Motor neuron (in vitro differentiated cells): ENCODE measurements at regions not wholly inside any gene's neighbourhood (a gene's known extent, or its start where the extent isn't known, plus 50 kb on each side); places are given as distances from the start of the nearest gene placed in this dataset.

Experiments
- ATAC-seq, 8 experiments: fragments of 200-7000 bp; cut with Tn5 transposase; replicated peaks in 6 of 8; 2 replicates each; pipeline ENCODE4 v1.8.0; 2021; ENCODE audit warnings: mild to moderate bottlenecking in 8 of 8, moderate library complexity in 8 of 8
- H3K27ac ChIP-seq, 2 donors: fragments of 250-450 bp; sonication (Bioruptor Pico); 2 replicates each; pipeline ENCODE4 v1.9.0; 2021; ENCODE audit warnings: antibody characterized with exemption in 2 of 2, mild to moderate bottlenecking in 2 of 2, moderate library complexity in 1 of 2
- H3K4me1 ChIP-seq, 2 donors: fragments of 250-450 bp; sonication (Bioruptor Pico); replicated peaks in 1 of 2; 2 replicates each; pipeline ENCODE4 v1.6.1; 2021; ENCODE audit warnings: antibody characterized with exemption in 2 of 2, mild to moderate bottlenecking in 2 of 2, moderate library complexity in 1 of 2
- H3K4me3 ChIP-seq, 5 donors: fragments of 250-450 bp; sonication (Bioruptor Pico); 2 replicates each; pipeline ENCODE4 v1.9.0; 2021; ENCODE audit warnings: antibody characterized with exemption in 5 of 5, mild to moderate bottlenecking in 5 of 5, moderate library complexity in 4 of 5
- WGBS, 10 experiments: fragments of 450-650 bp; shearing (Covaris generic); methylation state at CpG; one replicate each; pipeline ENCODE4 v1.0.0; 2022; 5-methylcytosine and 5-hydroxymethylcytosine counted together
- in situ Hi-C, 9 experiments: fragments of 400-800 bp; cut with MboI; loops; one replicate each; pipeline ENCODE4 v1.15.0; 2021; ENCODE audit warnings: low sequenced_read_pairs in 9 of 9, low pct_unique_long_range_greater_than_20kb in 2 of 9; ENCODE audit not compliant: unreplicated experiment in 9 of 9

DNA sequence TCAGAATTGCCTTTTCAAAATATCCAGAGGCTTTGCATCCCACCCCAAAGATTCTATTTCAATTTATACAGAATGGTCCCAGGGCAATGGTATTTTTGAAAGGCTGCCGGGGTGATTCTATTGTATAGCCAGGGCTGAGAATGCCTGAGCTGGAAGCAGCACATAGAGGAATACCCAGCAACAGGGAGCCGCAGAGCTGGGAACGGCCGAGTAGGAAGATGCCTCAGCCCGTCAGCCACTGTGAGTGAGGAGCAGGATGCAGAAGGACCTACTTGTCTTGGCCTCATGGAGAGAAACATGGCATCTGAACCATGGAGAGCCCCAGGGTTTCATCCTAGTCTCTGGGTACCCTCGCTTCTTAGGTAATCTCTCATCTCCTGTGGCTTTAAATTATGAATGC lies 170.8 kb upstream of the FHL2 start:
- in situ Hi-C loops = loop anchor here in 1 of 9 experiments (25.0 kb wide), 1 partner anchor 368 kb away; no protein-coding TSS in a partner anchor
- H3K27ac ChIP-seq = no peak overlapping the region
- H3K4me3 ChIP-seq = no peak overlapping the region
- H3K4me1 ChIP-seq = no peaks in the 10 kb centered on the region
- 76 to 90% (median 83%) methylated on average over 1 to 2 of the region's 6 CpGs; no CpG with 5 or more reads in 7 of the 10 experiments for WGBS, 10 experiments
- peak in 1 of 8 experiments; percentile 82 for ATAC-seq

DNA sequence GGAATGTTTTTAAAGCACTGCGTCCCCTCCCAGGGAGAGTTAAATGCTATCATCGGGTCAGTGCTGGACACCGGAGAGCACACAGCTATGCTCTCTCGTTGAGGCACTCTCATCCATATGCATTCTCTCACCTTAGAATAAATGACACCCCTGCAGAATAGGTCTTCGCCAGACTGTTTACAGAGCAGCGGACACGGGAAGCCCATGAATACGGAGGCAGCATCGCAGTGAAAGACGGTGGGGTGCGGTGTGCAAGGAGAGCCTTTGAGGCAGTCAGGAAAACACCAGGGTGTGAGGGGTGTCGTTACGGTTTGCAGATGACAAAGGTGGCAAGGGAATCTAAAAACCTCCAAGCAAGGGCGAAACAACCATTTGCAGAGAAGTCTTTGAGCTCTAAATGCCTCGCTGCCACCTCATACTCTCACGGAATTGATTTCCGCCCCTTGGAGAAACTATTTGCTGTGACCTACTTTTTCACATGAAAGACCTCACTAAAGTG lies 169.2 kb upstream of the FHL2 start:
- peak in 3 of 8 experiments; percentile 19 to 74 (median 38) for ATAC-seq
- Histone ChIP-seq H3K27ac (no peak overlapping the region), H3K4me1 (no peaks in the 10 kb centered on the region), H3K4me3 (no peak overlapping the region)
- WGBS, 10 experiments = 12 to 69% (median 45%) methylated on average over 2 to 16 of the region's 17 CpGs; no CpG with 5 or more reads in 2 of the 10 experiments
- in situ Hi-C loops = loop anchor here in 1 of 9 experiments (25.0 kb wide), 1 partner anchor 369 kb away; no protein-coding TSS in a partner anchor

DNA sequence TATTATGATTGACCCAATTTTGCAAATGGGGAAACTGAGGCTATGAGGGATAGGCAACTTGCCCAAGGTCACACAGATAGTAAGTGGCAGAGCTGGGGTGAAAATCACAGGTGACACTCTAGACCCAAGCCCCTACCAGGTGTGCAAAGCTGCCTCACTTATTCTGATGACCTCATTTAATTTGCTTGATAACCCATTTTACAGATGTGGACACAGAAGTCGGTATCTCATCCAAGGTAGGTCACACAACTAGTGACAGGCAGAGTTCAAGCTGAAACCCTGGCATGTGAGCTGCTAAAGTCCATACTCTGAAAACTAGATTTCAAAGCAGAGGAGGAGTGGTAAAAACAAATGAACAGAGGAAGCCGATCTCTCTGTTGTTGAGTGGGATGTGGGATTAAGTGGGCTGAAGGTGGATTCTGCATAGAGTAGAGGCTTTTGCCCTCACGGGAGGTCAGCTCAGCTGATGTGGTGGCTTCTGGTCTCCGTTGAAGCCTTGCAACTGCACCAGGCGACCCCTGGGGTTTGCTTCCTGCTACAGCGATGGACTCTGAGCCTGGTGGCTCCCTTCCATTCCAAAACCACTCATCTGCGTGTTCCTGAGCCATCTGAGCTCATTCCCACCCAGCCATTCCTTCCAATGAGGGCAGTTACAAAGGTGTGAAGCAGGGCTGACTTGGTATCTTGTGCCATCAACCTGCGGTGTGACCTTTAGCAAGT lies 164.3 kb upstream of the FHL2 start:
- in situ Hi-C loops = loop anchor here in 1 of 9 experiments (25.0 kb wide), 1 partner anchor 374 kb away; no protein-coding TSS in a partner anchor
- 33 to 100% (median 70%) methylated on average over 1 to 6 of the region's 8 CpGs; no CpG with 5 or more reads in 1 of the 10 experiments for WGBS, 10 experiments
- no peak overlapping the region for H3K27ac ChIP-seq
- H3K4me1 ChIP-seq = no peaks in the 10 kb centered on the region
- no peak overlapping the region for H3K4me3 ChIP-seq
- no peak for ATAC-seq

DNA sequence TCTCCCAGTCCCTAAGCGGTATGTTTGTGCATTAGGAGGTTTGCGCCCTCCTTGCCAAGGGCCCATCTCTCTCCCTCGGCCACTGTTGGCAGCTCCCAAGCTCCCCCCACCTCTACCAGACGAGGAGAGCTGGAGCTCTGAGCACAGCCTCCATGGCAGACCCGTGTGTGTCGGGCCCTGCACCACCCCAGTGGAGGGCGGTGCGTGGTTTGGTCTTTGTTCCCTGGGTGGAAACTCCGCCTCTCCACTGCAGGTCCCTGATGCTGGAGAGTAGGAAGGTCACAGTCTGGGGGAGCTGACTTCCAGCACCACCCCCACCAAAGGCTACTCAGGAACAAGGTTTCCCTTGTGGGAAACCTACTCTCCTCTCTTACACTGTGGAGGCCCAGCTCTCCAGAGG lies 162.6 kb upstream of the FHL2 start:
- Histone ChIP-seq H3K4me3 (no peak overlapping the region), H3K4me1 (no peaks in the 10 kb centered on the region), H3K27ac (no peak overlapping the region)
- no peak for ATAC-seq
- WGBS, 10 experiments = 20 to 80% (median 72%) methylated on average over 1 to 5 of the region's 9 CpGs; no CpG with 5 or more reads in 7 of the 10 experiments
- in situ Hi-C loops = loop anchor here in 1 of 9 experiments (25.0 kb wide), 1 partner anchor 376 kb away; no protein-coding TSS in a partner anchor

DNA sequence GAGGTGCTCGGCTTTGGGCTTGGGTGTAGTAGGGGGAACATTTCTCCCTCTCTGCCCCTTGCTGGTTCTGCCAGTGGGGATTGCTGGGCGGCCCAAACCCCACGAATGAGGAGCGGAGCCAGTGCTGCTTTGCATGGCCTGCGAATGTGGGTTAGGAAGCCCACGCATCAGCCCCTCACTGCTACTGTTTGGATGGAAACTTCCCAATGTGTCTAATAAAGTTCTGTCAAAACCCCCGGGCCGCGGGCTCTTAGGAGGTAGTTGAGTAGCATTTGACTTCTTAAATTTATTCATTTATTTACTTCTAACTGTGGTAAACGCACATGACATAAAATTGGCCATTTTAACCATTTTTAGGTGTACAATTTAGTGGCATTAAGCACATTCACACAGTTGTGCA lies 161.3 kb upstream of the FHL2 start:
- Histone ChIP-seq H3K27ac (no peak overlapping the region), H3K4me1 (no peaks in the 10 kb centered on the region), H3K4me3 (no peak overlapping the region)
- ATAC-seq = no peak
- in situ Hi-C loops = loop anchor here in 1 of 9 experiments (25.0 kb wide), 1 partner anchor 377 kb away; no protein-coding TSS in a partner anchor
- 17 to 100% (median 80%) methylated on average over 1 to 9 of the region's 10 CpGs; no CpG with 5 or more reads in 3 of the 10 experiments for WGBS, 10 experiments

DNA sequence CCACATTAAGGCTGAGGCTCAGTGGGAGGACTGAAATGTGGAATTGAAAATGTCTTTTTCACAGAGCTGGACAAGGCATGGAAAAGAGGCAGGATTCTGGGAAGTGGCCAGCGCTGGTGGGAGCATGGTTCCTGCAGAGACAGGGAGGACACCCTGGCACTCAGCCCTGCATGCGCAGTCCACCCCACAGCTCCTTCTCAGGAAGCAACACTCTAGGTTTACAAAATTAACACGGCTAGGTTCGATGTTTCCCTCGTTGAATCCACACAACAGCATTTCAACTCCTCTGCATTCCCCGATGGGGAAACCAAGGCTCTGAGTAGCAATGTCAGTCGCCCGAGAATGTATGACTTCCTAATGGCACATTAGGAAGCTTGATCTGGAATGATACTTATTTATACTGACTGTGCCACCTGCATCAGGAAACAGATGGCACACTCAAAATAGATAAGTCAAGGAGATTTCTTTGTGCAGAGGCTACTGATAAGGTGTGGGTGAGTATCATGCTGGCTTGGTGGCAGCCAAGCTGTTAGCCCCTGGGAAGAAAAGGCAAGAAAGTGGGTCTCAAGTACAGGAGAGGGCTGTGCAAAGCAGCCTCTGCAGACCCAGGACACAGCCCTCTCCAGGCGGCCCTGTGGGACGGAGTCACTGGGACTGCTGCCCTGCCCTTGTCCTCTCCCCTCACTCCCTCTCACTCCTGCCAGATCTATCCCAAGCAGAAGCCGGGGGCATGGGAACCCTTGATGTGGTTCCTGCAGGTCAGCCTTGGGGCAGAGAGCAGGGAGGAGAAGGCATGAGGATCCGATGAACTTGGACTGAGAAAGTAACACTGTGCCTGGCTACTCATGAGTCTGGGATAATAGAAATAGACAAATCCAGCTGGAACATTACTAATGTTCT lies 158.4 kb upstream of the FHL2 start:
- Histone ChIP-seq H3K4me3 (no peak overlapping the region), H3K27ac (no peak overlapping the region), H3K4me1 (no peaks in the 10 kb centered on the region)
- 24 to 100% (median 74%) methylated on average over 1 to 10 of the region's 12 CpGs; no CpG with 5 or more reads in 1 of the 10 experiments for WGBS, 10 experiments
- ATAC-seq = peak in 3 of 8 experiments; percentile 30 to 84 (median 47)
- in situ Hi-C loops = loop anchor here in 1 of 9 experiments (25.0 kb wide), 1 partner anchor 380 kb away; no protein-coding TSS in a partner anchor

DNA sequence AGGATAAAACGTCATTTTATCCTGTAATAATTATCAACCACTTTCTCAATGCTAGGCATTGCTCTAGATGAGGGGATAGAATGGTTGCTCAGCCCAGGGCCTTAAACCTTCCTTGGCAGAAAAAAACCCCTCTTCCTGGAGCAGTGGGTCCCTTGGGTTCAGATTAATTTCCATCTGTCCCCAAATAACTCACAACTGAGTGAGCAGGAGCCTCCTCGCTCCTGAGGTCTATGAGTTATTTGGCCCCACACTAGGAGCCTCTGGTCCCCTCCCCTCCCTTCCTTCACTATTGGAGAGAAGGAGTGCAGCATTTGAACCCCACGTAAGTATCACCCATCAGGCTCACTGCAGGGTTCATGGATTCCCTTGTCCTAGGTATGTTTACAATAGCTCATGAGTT lies 157.5 kb upstream of the FHL2 start:
- no peak overlapping the region for H3K4me3 ChIP-seq
- H3K4me1 ChIP-seq = no peaks in the 10 kb centered on the region
- WGBS, 10 experiments = 0 to 81% (median 46%) methylated on average over 1 to 3 of the region's 3 CpGs; no CpG with 5 or more reads in 3 of the 10 experiments
- in situ Hi-C loops = loop anchor here in 1 of 9 experiments (25.0 kb wide), 1 partner anchor 381 kb away; no protein-coding TSS in a partner anchor
- ATAC-seq = no peak
- no peak overlapping the region for H3K27ac ChIP-seq

DNA sequence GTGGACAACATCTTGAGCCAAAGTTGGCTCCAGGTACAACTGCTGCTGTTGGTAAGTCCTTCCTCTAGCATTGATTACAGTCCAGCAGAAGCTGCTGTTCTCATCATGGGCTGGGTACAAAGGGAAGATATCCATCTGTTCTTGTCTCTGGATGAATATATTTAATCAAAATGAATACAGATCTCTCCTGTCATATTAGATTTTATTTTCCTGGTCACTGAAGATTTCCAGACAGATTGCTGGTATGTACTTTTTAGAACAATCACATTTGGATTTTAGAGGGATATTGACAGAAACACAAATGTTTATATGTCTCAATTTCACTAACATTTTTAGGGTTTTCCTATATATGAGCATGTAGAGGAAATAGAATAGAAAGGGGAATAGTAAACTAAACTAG lies 155.4 kb upstream of the FHL2 start:
- no peak overlapping the region for H3K27ac ChIP-seq
- H3K4me3 ChIP-seq = no peak overlapping the region
- no peaks in the 10 kb centered on the region for H3K4me1 ChIP-seq
- in situ Hi-C loops = loop anchor here in 1 of 9 experiments (25.0 kb wide), 1 partner anchor 383 kb away; no protein-coding TSS in a partner anchor
- ATAC-seq = no peak

DNA sequence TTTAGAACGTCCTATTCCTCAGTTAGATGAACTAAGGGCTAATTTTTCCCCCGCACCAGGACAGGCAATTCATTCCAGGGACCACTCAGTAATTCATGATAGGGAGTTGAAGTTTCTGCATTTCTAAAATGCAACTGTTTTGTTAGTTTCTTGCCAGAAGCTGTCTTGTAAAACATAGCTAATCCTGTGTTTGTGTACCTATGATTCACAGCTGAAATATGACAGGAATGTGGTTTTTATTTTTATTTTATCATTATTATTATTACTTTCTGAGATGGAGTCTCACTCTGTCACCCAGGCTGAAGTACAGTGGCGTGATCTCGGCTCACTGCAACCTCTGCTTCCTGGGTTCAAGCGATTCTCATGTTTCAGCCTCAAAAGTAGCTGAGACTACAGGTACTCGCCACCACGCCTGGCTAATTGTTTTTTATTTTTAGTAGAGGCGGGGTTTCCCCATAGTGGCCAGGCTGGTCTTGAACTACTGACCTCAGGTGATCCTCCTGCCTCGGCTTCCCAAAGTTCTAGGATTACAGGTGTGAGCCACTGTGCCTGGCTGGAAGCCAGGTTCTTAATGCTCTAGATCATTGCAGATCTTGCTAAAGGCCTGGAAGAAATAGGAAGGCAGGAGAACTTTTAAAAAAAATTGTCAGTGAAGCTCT lies 154.8 kb upstream of the FHL2 start:
- H3K4me1 ChIP-seq = no peaks in the 10 kb centered on the region
- H3K4me3 ChIP-seq = no peak overlapping the region
- ATAC-seq = peak in 1 of 8 experiments; percentile 31
- in situ Hi-C loops = loop anchor here in 1 of 9 experiments (25.0 kb wide), 1 partner anchor 384 kb away; no protein-coding TSS in a partner anchor
- no peak overlapping the region for H3K27ac ChIP-seq
- WGBS, 10 experiments = 0 to 93% (median 71%) methylated on average over 2 to 9 of the region's 9 CpGs; no CpG with 5 or more reads in 2 of the 10 experiments

DNA sequence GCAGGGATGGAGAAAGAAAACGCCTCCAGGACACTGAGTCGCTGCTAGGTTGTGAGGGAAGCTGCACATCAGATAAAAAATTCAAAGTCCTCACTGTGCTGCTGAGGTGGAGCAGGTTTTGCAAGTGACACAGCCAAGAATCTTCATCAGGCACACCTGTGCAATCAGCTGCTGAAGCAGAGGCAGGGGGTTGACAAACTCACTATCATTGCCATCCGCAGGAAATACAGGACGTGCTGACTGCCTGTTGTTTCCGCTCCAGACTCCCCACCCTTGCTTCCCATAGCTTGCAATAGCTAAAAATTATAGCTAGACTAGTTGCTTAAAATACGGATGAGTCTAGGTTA lies 147.8 kb upstream of the FHL2 start:
- no peak for ATAC-seq
- Histone ChIP-seq H3K4me1 (no peaks in the 10 kb centered on the region), H3K4me3 (no peak overlapping the region), H3K27ac (no peak overlapping the region)
- 40 to 90% (median 72%) methylated on average over 1 to 3 of the region's 6 CpGs; no CpG with 5 or more reads in 2 of the 10 experiments for WGBS, 10 experiments
- in situ Hi-C loops = loop anchor here in 1 of 9 experiments (25.0 kb wide), 1 partner anchor 184 kb away; no protein-coding TSS in a partner anchor

DNA sequence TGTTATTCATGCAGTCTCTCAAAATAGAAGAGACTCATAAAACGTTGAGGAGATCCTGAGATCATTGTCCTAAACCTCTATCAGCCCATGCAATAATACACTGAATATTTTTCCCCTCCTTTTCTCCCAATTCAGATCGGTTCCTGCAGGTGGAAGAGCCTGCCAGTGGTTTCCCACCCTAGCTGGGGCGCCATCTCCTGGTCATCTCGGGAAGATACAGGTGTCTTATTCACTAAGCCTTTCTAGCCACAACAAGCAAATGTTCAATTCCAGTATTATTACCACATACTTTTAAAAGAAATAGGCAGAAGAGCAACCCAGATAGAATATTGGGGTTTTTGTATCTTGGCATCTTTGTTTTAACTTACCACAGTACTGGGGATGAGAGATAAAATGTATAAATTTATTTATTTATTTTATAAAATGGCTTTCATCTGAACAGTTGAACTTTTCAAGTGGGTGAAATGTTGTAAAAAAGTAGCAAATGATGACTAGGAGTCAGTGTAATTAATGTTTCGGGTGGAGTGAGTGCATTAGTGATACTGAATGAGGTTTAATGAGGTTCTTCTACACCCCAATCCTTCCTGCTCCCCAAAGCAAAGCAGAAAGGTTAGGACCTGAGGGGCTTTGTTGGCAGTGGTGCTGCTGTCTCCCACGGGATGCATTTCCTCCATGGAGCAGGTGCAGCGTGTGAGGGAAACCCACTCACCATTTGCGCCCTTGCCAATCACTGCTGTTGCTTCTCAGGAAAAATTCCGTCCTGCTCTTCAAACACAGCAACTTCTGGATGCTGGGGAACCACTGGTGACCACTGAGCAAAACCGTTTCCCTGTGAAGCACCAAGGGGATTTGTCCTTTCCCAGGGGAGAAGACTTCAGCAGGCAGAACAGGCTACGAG lies 147.1 kb upstream of the FHL2 start:
- H3K4me3 ChIP-seq = no peak overlapping the region
- in situ Hi-C loops = loop anchor here in 1 of 9 experiments (25.0 kb wide), 1 partner anchor 184 kb away; no protein-coding TSS in a partner anchor

More for the DNA sequence above, 147.1 kb upstream of the FHL2 start:
- no peaks in the 10 kb centered on the region for H3K4me1 ChIP-seq
- peak in 5 of 8 experiments; percentile 42 to 90 (median 58) for ATAC-seq
- 0 to 93% (median 26%) methylated on average over 1 to 11 of the region's 11 CpGs for WGBS, 10 experiments
- H3K27ac ChIP-seq = no peak overlapping the region
